Osteocyte (in vitro differentiated cells): ENCODE measurements at regions not wholly inside any gene's neighbourhood (a gene's known extent, or its start where the extent isn't known, plus 50 kb on each side); places are given as distances from the start of the nearest gene placed in this dataset.

ENCODE experiments used
- DNase-seq: peaks from one replicate; pipeline ENCODE4 v3.0.0; 2021; ENCODE audit warnings: mixed read lengths; ENCODE audit not compliant: unreplicated experiment; ENCODE audit errors: extremely low spot score
- H3K27ac Mint-ChIP-seq: one replicate; pipeline ENCODE4 v1.8.0; 2021; ENCODE audit warnings: mild to moderate bottlenecking, mixed read lengths; ENCODE audit not compliant: unreplicated experiment
- H3K27me3 Mint-ChIP-seq: one replicate; pipeline ENCODE4 v1.8.0; 2021; ENCODE audit warnings: mixed read lengths; ENCODE audit not compliant: unreplicated experiment
- H3K36me3 Mint-ChIP-seq: one replicate; pipeline ENCODE4 v1.8.0; 2021; ENCODE audit warnings: mixed read lengths; ENCODE audit not compliant: unreplicated experiment
- H3K4me1 Mint-ChIP-seq: one replicate; pipeline ENCODE4 v1.8.0; 2021; ENCODE audit warnings: mixed read lengths; ENCODE audit not compliant: unreplicated experiment
- H3K4me3 Mint-ChIP-seq: one replicate; pipeline ENCODE4 v1.8.0; 2021; ENCODE audit warnings: mild to moderate bottlenecking, moderate library complexity, mixed read lengths; ENCODE audit not compliant: unreplicated experiment
- H3K9me3 Mint-ChIP-seq: one replicate; pipeline ENCODE4 v1.8.0; 2021; ENCODE audit warnings: mixed read lengths; ENCODE audit not compliant: unreplicated experiment
- CTCF ChIP-seq: fragments of 200-600 bp; sonication (generic); IDR thresholded peaks from 2 replicates; pipeline ENCODE4 v1.5.0; 2021; ENCODE audit warnings: antibody characterized with exemption, mild to moderate bottlenecking, moderate library complexity

GRCh38 chr20:40176098-40176841 is 512.8 kb downstream of the MAFB start:
- no peak for TF ChIP-seq CTCF
- H3K27ac Mint-ChIP-seq: no peak overlapping the region
- no peak overlapping the region for H3K4me3 Mint-ChIP-seq
- H3K36me3 Mint-ChIP-seq: no peaks in the 10 kb centered on the region
- no peaks in the 10 kb centered on the region for H3K9me3 Mint-ChIP-seq
- H3K4me1 Mint-ChIP-seq: peaks cover 3% of the 10 kb centered on the region
- no peak for DNase-seq
- peaks cover 12% of the 10 kb centered on the region for H3K27me3 Mint-ChIP-seq

- H3K27me3 Mint-ChIP-seq: peaks cover 12% of the 10 kb centered on the region
- no peaks in the 10 kb centered on the region for H3K36me3 Mint-ChIP-seq
- no peaks in the 10 kb centered on the region for H3K9me3 Mint-ChIP-seq
- H3K27ac Mint-ChIP-seq: no peak overlapping the region
- DNase-seq: no peak
- peaks cover 3% of the 10 kb centered on the region for H3K4me1 Mint-ChIP-seq
- no peak overlapping the region for H3K4me3 Mint-ChIP-seq
- TF ChIP-seq CTCF: no peak
Measured at GRCh38 chr20:40175296-40175695, 513.7 kb downstream of the MAFB start.

GRCh38 chr20:40173872-40174271 is 515.2 kb downstream of the MAFB start:
- Mint-ChIP-seq H3K4me3 (no peak overlapping the region), H3K4me1 (peaks cover 3% of the 10 kb centered on the region)

GRCh38 chr20:40168981-40169620 is 519.9 kb downstream of the MAFB start:
- H3K27ac Mint-ChIP-seq: no peak overlapping the region
- no peaks in the 10 kb centered on the region for H3K36me3 Mint-ChIP-seq
- no peak overlapping the region for H3K4me3 Mint-ChIP-seq
- peaks cover 3% of the 10 kb centered on the region for H3K4me1 Mint-ChIP-seq
- H3K9me3 Mint-ChIP-seq: no peaks in the 10 kb centered on the region
- DNase-seq: no peak
- H3K27me3 Mint-ChIP-seq: peaks cover 34% of the 10 kb centered on the region
- TF ChIP-seq CTCF: no peak

More at GRCh38 chr20:40173872-40174271, 515.2 kb downstream of the MAFB start:
- no peak for DNase-seq
- Mint-ChIP-seq H3K27ac (no peak overlapping the region), H3K27me3 (peaks cover 11% of the 10 kb centered on the region), H3K36me3 (no peaks in the 10 kb centered on the region), H3K9me3 (no peaks in the 10 kb centered on the region)
- no peak for TF ChIP-seq CTCF

GRCh38 chr20:40161391-40161790 is 527.6 kb downstream of the MAFB start:
- no peak for TF ChIP-seq CTCF
- H3K27ac Mint-ChIP-seq: no peak overlapping the region
- H3K4me3 Mint-ChIP-seq: no peak overlapping the region
- peaks cover 16% of the 10 kb centered on the region for H3K27me3 Mint-ChIP-seq
- H3K36me3 Mint-ChIP-seq: no peaks in the 10 kb centered on the region
- no peak for DNase-seq
- no peaks in the 10 kb centered on the region for H3K9me3 Mint-ChIP-seq
- no peaks in the 10 kb centered on the region for H3K4me1 Mint-ChIP-seq
